ENCODE measurements at regions not wholly inside any gene's neighbourhood (a gene's known extent, or its start where the extent isn't known, plus 50 kb on each side); places are given as distances from the start of the nearest gene placed in this dataset.

- no peak for TF ChIP-seq CTCF (IDR thresholded peaks at IDR 0.05)
- no peak for TF ChIP-seq ZFX (IDR thresholded peaks at IDR 0.05; ENCODE audit: borderline replicate concordance)
Measured at GRCh38 chr18:43887491-43887890, 610.2 kb upstream of the SYT4 start.
